AG04450 (cell line): ENCODE measurements at regions not wholly inside any gene's neighbourhood (a gene's known extent, or its start where the extent isn't known, plus 50 kb on each side); places are given as distances from the start of the nearest gene placed in this dataset.

Source experiments
- CTCF ChIA-PET: fragments of 300-600, 350-600 bp; formaldehyde crosslinking; extraction: SDS; loops from one replicate; lab custom pipeline; 2022; ENCODE audit warnings: antibody characterized with exemption, inconsistent platforms; lab: Charles Lee
- POLR2A ChIA-PET: fragments of 350-600 bp; formaldehyde crosslinking; extraction: SDS; loops from one replicate; lab custom pipeline; 2021; ENCODE audit warnings: antibody characterized with exemption, inconsistent platforms; lab: Yijun Ruan, JAX
- DNase-seq: peaks from one replicate; pipeline ENCODE4 v3.0.0-alpha.2; 2011; ENCODE audit warnings: low read depth, low spot score
- H3K27ac ChIP-seq: one replicate; pipeline ENCODE4 v1.5.1; 2012; ENCODE audit warnings: low read depth, low read length, control low read depth
- H3K27me3 ChIP-seq: one replicate; pipeline ENCODE4 v1.6.0; 2012; ENCODE audit warnings: low read length; ENCODE audit not compliant: control insufficient read depth, insufficient read depth
- H3K4me3 ChIP-seq: 2 replicates; pipeline ENCODE4 v1.5.1; 2011; ENCODE audit warnings: mild to moderate bottlenecking, low read depth, low read length, control low read depth
- H3K9me3 ChIP-seq: 2 replicates; pipeline ENCODE4 v1.5.1; 2012; ENCODE audit warnings: low read length; ENCODE audit not compliant: control insufficient read depth, insufficient read depth
- TF ChIP-seq, protein P1 (sequence below): IDR thresholded peaks from 2 replicates; pipeline ENCODE4 v1.5.1; 2011; ENCODE audit warnings: low read depth, low read length, control low read depth, inconsistent platforms

DNA sequence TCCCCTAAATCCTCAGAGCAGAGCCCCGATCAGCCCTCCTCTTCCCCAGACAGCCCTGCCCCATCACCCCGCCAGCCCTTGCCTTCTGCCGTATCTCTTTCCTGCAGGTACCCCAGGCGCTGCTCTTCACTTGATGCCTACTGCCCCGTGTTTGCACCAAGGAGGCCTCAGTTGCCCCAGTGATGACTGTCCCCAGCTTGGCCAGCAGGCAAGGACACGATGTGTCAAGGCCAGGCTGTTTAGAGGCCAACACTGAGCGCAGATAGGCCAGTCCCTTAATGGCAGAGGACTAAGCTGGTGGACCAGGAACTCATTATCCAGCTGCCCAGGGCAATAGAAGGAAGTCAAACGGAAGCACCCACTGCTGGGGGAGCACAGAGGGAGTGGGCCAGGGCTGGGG is 68.4 kb downstream of the CAMK2N1 start:
- TF ChIP-seq, protein P1, sequence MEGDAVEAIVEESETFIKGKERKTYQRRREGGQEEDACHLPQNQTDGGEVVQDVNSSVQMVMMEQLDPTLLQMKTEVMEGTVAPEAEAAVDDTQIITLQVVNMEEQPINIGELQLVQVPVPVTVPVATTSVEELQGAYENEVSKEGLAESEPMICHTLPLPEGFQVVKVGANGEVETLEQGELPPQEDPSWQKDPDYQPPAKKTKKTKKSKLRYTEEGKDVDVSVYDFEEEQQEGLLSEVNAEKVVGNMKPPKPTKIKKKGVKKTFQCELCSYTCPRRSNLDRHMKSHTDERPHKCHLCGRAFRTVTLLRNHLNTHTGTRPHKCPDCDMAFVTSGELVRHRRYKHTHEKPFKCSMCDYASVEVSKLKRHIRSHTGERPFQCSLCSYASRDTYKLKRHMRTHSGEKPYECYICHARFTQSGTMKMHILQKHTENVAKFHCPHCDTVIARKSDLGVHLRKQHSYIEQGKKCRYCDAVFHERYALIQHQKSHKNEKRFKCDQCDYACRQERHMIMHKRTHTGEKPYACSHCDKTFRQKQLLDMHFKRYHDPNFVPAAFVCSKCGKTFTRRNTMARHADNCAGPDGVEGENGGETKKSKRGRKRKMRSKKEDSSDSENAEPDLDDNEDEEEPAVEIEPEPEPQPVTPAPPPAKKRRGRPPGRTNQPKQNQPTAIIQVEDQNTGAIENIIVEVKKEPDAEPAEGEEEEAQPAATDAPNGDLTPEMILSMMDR, result no peak
- CTCF ChIA-PET, result interaction anchor here (0.7 kb wide), 1 partner anchor 536 kb away, joined by 8 read pairs; the partner anchor contains the start of gene OTUD3
- Histone ChIP-seq H3K4me3 (no peak overlapping the region), H3K27me3 (no peaks in the 10 kb centered on the region), H3K9me3 (peaks cover 4% of the 10 kb centered on the region; the same call in 1 of the 2 replicates), H3K27ac (no peak overlapping the region)
- DNase-seq, result no peak
- POLR2A ChIA-PET, result no interaction called here

DNA sequence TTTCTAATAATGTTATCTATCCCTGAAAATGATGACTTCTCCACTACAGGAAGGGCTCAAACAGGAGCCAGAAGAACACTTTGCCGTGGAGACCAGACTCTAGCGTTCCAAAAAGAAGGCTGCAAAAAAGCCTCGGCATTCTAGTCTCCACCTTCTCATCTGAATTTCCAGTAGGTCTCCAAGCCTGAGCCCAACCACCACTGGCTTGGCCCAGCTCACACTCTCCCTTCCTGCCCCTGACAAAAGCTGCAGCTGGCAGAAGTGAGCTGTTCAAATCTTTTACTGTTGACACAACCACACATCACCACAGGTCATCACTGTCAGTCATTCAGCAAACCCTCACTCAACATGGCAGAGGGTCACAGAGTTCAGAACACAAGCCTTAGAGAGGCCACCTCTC is 69.3 kb downstream of the CAMK2N1 start:
- POLR2A ChIA-PET, result no interaction called here
- H3K4me3 ChIP-seq, result no peak overlapping the region
- TF ChIP-seq, protein P1, result no peak
- no peaks in the 10 kb centered on the region for H3K9me3 ChIP-seq
- no peaks in the 10 kb centered on the region for H3K27me3 ChIP-seq
- H3K27ac ChIP-seq, result no peak overlapping the region
- CTCF ChIA-PET, result no interaction called here
- DNase-seq, result no peak

DNA sequence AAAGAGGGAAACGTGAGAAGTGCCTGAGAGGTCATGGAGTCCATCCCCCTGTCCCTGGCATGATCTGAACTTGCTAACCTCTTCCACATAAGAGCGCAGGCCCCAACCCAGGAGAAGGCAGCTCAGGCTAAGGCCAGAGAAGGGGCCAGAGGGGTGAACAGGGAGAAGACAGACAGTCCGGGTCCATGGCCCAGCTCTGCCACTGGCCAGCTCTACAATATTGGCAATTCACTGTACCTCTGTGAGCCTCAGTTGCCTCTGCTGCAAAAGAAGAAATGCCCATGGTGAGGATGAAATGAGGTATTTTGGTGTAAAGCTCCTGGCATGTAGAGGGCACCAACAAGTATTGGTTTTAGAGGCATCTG is 72.3 kb downstream of the CAMK2N1 start:
- Histone ChIP-seq H3K9me3 (no peaks in the 10 kb centered on the region), H3K27me3 (no peaks in the 10 kb centered on the region), H3K4me3 (no peak overlapping the region), H3K27ac (no peak overlapping the region)
- CTCF ChIA-PET, result no interaction called here
- POLR2A ChIA-PET, result no interaction called here
- DNase-seq, result no peak
- TF ChIP-seq, protein P1, result no peak

DNA sequence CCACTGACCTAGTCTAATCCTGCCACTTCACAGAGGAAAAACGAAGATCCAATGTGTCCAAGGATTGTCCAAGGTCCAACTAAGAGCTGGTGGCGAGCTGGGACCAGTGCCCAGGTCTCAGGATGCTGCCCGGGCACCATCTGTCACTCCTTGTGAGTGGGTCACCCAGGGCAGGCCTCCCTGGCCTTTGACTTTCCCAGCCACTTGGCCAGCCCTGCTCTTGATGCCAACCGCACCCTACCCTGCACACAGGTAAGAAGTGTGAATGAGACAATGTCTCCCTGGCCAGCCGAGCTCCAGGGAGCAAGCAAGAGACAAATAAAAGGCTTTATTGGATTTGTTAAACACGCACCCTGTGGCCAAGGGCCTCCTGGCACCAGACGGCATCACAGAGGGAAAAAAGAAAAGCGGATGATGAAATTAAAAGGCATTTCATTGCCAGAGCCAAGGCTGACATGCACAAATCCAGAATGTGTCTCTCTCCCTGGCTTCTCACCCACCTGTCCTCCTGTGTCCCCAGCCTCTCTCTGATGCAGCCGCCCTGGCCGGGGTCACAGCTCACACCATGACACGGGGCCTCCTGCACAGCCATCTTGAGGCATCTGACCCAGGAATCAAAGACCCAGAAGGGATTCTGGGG is 72.8 kb downstream of the CAMK2N1 start:
- H3K4me3 ChIP-seq, result no peak overlapping the region
- ChIA-PET POLR2A (no interaction called here), CTCF (no interaction called here)
- H3K9me3 ChIP-seq, result no peaks in the 10 kb centered on the region
- DNase-seq, result no peak
- TF ChIP-seq, protein P1, result no peak
- no peaks in the 10 kb centered on the region for H3K27me3 ChIP-seq
- H3K27ac ChIP-seq, result no peak overlapping the region

- CTCF ChIA-PET, result interaction anchor here (1.8 kb wide), 1 partner anchor 199 kb away, joined by 10 read pairs; no protein-coding TSS in a partner anchor
These were observed 74.6 kb downstream of the CAMK2N1 start for GRCh38 chr1:20411196-20411980.

More at GRCh38 chr1:20411196-20411980, 74.6 kb downstream of the CAMK2N1 start:
- POLR2A ChIA-PET, result no interaction called here
- Histone ChIP-seq H3K27ac (peak overlapping the region; percentile 69), H3K4me3 (no peak overlapping the region), H3K9me3 (no peaks in the 10 kb centered on the region), H3K27me3 (no peaks in the 10 kb centered on the region)
- peak; percentile 79 for DNase-seq
- TF ChIP-seq, protein P1, result no peak
